Gastrocnemius medialis (tissue), 4 donors: ENCODE measurements at regions not wholly inside any gene's neighbourhood (a gene's known extent, or its start where the extent isn't known, plus 50 kb on each side); places are given as distances from the start of the nearest gene placed in this dataset.
"Not testable (repeated sequence)": the region's sequence is repeated elsewhere in the genome, so short reads cannot be mapped to it uniquely, and the experiment has no call there.

Source experiments
- ATAC-seq, 2 donors: fragments of 150-250 bp; one replicate each; pipeline ENCODE4 v1.9.1; 2016
- DNase-seq, 2 donors: peaks; one replicate each; pipeline ENCODE4 v3.0.0-alpha.2; 2019
- H3K27ac ChIP-seq, 4 donors: fragments of 200-600 bp; sonication (generic); 1 replicate in 1 of 4; 2 replicates in 3 of 4; pipeline ENCODE4 v1.5.1; 2016 to 2018; ENCODE audit warnings: mild to moderate bottlenecking in 2 of 4, moderate library complexity in 1 of 4
- H3K27me3 ChIP-seq, 3 donors: fragments of 200-600 bp; sonication (generic) in 2 of 3; 1 replicate in 1 of 3; 2 replicates in 2 of 3; pipeline versions ENCODE4 v1.5.1 to v1.6.0; 2016 to 2019; ENCODE audit warnings: mild to moderate bottlenecking in 1 of 3, moderate library complexity in 1 of 3
- H3K36me3 ChIP-seq, 2 donors: fragments of 200-600 bp; sonication (generic) in 1 of 2; one replicate each; pipeline ENCODE4 v1.5.1; 2017 to 2018
- H3K4me1 ChIP-seq, 2 donors: fragments of 200-600 bp; sonication (generic) in 1 of 2; one replicate each; pipeline ENCODE4 v1.5.1; 2016 to 2017; ENCODE audit warnings: mild to moderate bottlenecking in 2 of 2
- H3K4me3 ChIP-seq, 4 donors: fragments of 200-600 bp; sonication (generic) in 3 of 4; 1 replicate in 1 of 4; 2 replicates in 3 of 4; pipeline ENCODE4 v1.5.1; 2016 to 2019; ENCODE audit warnings: mild to moderate bottlenecking in 2 of 4
- H3K9me3 ChIP-seq, 3 donors: fragments of 200-600 bp; sonication (generic) in 2 of 3; 1 replicate in 1 of 3; 2 replicates in 2 of 3; pipeline ENCODE4 v1.5.1; 2016 to 2019
- POLR2A ChIP-seq, 2 donors: fragments of 450-650 bp; IDR thresholded peaks; one replicate each; pipeline ENCODE4 v1.6.1; 2017; ENCODE audit warnings: antibody characterized with exemption in 2 of 2, mild to moderate bottlenecking in 2 of 2, moderate library complexity in 2 of 2
- in situ Hi-C, 4 donors: fragments of 200-750 bp; cut with MboI; loops; one replicate each; pipeline versions ENCODE4 v1.15.0 to v1.8.0; 2017; ENCODE audit warnings: low sequenced_read_pairs in 4 of 4
- intact Hi-C: fragments of 100-400 bp; cut with DNase I; formaldehyde crosslinking; loops from one replicate; pipeline ENCODE4 v1.15.1; 2023; ENCODE audit warnings: low total_unique reads
- TF ChIP-seq, protein P1 (sequence below), 5 experiments: fragments of 450-650 bp in 3 of 5; fragments of 200-600 bp in 2 of 5; sonication (generic) in 2 of 5; IDR thresholded peaks in 4 of 5; conservative IDR thresholded peaks in 1 of 5; 1 replicate in 4 of 5; 2 replicates in 1 of 5; pipeline ENCODE4 v1.5.1; 2016 to 2019; ENCODE audit warnings: antibody characterized with exemption in 5 of 5, mild to moderate bottlenecking in 3 of 5, moderate library complexity in 3 of 5

DNA sequence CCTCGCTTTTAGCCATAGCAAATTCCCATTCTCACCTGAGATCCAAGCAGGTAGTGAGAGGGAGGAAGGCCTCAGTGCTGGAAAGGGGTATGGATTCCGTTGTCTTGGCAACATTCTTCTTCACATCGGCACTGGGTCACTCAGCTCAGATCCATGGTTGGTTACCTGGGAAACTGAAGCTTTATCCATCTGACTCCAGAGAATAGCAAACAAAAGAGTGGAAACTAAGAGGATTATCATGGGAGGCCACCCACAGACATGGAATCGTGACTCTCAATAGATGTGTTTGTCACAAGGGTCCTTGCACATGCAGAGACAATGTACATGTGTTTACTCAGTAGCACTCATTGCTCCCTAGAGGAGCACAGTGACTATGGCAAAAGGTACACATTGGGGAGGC is 81.0 kb downstream of the MAGED4 start:
- DNase-seq (no peak), ATAC-seq (no peak)
- H3K9me3 ChIP-seq: no peaks in the 10 kb centered on the region
- no peaks in the 10 kb centered on the region for H3K36me3 ChIP-seq
- in situ Hi-C loops (loop anchor here in 1 of 4 donors (25.0 kb wide), 1 partner anchor 647 kb away; no protein-coding TSS in a partner anchor), intact Hi-C loops (no loop called here)
- H3K27ac ChIP-seq: no peak overlapping the region
- H3K4me3 ChIP-seq: no peak overlapping the region
- peaks cover 0 to 8% (median 0%) of the 10 kb centered on the region in 3 donors for H3K27me3 ChIP-seq
- peaks cover 0 to 7% of the 10 kb centered on the region in 2 donors for H3K4me1 ChIP-seq
- TF ChIP-seq POLR2A (IDR thresholded peaks at IDR 0.05): no peak
- TF ChIP-seq, protein P1, sequence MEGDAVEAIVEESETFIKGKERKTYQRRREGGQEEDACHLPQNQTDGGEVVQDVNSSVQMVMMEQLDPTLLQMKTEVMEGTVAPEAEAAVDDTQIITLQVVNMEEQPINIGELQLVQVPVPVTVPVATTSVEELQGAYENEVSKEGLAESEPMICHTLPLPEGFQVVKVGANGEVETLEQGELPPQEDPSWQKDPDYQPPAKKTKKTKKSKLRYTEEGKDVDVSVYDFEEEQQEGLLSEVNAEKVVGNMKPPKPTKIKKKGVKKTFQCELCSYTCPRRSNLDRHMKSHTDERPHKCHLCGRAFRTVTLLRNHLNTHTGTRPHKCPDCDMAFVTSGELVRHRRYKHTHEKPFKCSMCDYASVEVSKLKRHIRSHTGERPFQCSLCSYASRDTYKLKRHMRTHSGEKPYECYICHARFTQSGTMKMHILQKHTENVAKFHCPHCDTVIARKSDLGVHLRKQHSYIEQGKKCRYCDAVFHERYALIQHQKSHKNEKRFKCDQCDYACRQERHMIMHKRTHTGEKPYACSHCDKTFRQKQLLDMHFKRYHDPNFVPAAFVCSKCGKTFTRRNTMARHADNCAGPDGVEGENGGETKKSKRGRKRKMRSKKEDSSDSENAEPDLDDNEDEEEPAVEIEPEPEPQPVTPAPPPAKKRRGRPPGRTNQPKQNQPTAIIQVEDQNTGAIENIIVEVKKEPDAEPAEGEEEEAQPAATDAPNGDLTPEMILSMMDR (IDR thresholded peaks at IDR 0.05 in 4 of 5, conservative IDR thresholded peaks at IDR 0.05 in 1 of 5): no peak

DNA sequence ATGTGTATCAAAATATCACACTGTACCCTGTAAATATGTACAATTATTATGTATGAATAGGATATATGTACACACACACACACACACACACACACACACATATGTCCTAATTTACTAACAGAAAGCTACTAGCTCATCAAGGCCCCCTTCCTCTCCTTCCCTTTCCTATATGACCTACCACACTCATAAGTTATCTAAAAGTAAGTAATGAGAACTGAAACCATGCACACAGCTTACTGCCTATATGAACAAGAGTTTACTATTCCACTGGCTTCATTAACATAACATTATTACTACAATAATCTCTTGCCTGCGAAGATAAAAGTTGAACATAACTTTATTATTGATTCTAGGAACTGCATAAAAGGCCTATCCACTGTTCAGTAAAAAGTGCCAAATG is 83.8 kb downstream of the MAGED4 start:
- intact Hi-C loops, H3K36me3 ChIP-seq, H3K9me3 ChIP-seq, H3K4me1 ChIP-seq, H3K27ac ChIP-seq, H3K4me3 ChIP-seq, ATAC-seq, DNase-seq: not testable (repeated sequence)
- peaks cover 0 to 14% (median 0%) of the 10 kb centered on the region in 3 donors for H3K27me3 ChIP-seq
- in situ Hi-C loops: loop anchor here in 1 of 4 donors (25.0 kb wide), 1 partner anchor 644 kb away; no protein-coding TSS in a partner anchor

DNA sequence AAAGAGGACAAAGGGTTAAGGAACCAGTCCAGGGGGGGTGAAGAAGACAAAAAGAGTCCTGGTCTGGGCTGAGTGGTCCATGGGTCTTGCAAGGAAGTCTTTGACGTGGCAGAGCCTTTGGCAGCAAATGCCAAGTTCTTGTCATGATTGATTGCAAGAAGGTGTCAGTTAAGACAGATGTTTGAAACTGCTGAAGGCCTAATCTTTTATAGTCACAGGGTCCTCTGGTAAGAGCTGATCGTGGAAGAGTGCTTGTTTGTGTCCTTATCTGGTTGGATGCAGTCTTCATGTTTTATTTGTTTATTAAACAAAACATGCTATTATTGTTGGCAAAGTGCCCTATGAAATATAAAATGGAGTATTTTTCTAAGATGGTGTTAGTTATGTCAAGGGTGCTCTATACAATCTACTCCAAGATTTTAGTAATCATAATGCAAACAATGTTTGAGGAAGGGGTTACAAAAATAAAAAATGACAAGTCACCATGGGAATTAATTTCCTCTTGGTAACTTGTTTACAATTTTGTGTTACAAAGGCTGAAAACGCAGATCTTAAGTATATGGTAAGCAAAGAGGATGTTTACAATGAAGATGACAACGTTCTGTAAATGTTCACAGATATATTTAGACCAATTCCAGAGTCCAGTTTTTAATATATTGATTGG is 85.9 kb downstream of the MAGED4 start:
- H3K4me3 ChIP-seq: no peak overlapping the region
- no peaks in the 10 kb centered on the region for H3K9me3 ChIP-seq
- TF ChIP-seq POLR2A (IDR thresholded peaks at IDR 0.05): no peak
- TF ChIP-seq, protein P1 (IDR thresholded peaks at IDR 0.05 in 4 of 5, conservative IDR thresholded peaks at IDR 0.05 in 1 of 5): no peak
- no peaks in the 10 kb centered on the region for H3K36me3 ChIP-seq
- in situ Hi-C loops (loop anchor here in 1 of 4 donors (25.0 kb wide), 1 partner anchor 642 kb away; no protein-coding TSS in a partner anchor), intact Hi-C loops (no loop called here)
- no peak for DNase-seq
- no peak for ATAC-seq
- H3K27ac ChIP-seq: no peak overlapping the region
- H3K27me3 ChIP-seq: peaks cover 0 to 14% (median 0%) of the 10 kb centered on the region in 3 donors
- H3K4me1 ChIP-seq: no peaks in the 10 kb centered on the region

DNA sequence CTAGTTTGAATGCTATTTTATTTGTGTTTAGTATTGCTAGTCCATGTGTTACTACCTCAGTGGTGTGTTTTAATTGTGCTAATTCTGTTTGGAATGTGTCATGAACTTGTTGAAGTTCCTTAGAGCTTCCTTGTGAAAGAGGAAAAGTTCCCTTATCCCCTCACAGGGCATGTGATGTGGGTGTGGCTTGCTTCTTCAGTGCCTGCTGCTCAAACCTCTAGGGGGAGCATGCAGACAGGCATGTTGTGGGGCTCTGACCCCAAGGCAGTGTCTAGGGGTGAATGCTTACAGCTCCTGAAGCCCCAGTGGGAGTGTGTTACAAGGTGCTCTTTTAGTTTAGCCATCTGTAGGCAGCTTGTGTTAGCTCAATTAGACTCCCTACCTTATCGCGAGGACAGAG is 86.5 kb downstream of the MAGED4 start:
- DNase-seq (no peak), ATAC-seq (no peak)
- Histone ChIP-seq H3K27ac (no peak overlapping the region), H3K4me3 (no peak overlapping the region), H3K36me3 (no peaks in the 10 kb centered on the region), H3K27me3 (peaks cover 0 to 11% (median 0%) of the 10 kb centered on the region in 3 donors), H3K4me1 (no peaks in the 10 kb centered on the region), H3K9me3 (no peaks in the 10 kb centered on the region)
- intact Hi-C loops: no loop called here
- TF ChIP-seq, protein P1 (IDR thresholded peaks at IDR 0.05 in 4 of 5, conservative IDR thresholded peaks at IDR 0.05 in 1 of 5): no peak
- no peak for TF ChIP-seq POLR2A (IDR thresholded peaks at IDR 0.05)
- in situ Hi-C loops: loop anchor here in 1 of 4 donors (25.0 kb wide), 1 partner anchor 641 kb away; no protein-coding TSS in a partner anchor

DNA sequence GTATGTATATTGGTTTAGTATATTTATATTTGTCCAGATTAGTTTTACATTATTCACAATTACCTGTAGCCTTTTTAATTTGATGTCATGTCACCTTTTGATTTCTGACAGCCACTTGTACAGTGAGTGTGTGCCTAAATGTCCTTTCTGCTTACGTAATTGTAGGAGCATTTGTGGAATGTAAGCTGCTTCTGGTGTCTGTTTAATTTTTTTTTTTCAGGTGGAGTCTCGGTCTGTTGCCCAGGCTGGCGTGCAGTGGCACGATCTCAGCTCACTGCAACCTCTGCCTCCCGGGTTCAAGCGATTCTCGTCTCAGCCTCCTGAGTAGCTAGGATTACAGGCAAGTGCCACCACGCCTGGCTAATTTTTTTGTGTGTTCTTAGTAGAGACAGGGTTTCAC is 91.2 kb upstream of the XAGE2 start:
- no peaks in the 10 kb centered on the region for H3K36me3 ChIP-seq
- no peaks in the 10 kb centered on the region for H3K4me1 ChIP-seq
- H3K9me3 ChIP-seq: no peaks in the 10 kb centered on the region
- TF ChIP-seq POLR2A (IDR thresholded peaks at IDR 0.05): no peak
- TF ChIP-seq, protein P1 (IDR thresholded peaks at IDR 0.05 in 4 of 5, conservative IDR thresholded peaks at IDR 0.05 in 1 of 5): no peak
- H3K27ac ChIP-seq: no peak overlapping the region
- ATAC-seq (no peak), DNase-seq (no peak)
- in situ Hi-C loops: no loop called here
- H3K27me3 ChIP-seq: peaks cover 0 to 5% (median 0%) of the 10 kb centered on the region in 3 donors
- intact Hi-C loops: no loop called here
- no peak overlapping the region for H3K4me3 ChIP-seq
